ENCODE measurements at regions not wholly inside any gene's neighbourhood (a gene's known extent, or its start where the extent isn't known, plus 50 kb on each side); places are given as distances from the start of the nearest gene placed in this dataset.

DNA sequence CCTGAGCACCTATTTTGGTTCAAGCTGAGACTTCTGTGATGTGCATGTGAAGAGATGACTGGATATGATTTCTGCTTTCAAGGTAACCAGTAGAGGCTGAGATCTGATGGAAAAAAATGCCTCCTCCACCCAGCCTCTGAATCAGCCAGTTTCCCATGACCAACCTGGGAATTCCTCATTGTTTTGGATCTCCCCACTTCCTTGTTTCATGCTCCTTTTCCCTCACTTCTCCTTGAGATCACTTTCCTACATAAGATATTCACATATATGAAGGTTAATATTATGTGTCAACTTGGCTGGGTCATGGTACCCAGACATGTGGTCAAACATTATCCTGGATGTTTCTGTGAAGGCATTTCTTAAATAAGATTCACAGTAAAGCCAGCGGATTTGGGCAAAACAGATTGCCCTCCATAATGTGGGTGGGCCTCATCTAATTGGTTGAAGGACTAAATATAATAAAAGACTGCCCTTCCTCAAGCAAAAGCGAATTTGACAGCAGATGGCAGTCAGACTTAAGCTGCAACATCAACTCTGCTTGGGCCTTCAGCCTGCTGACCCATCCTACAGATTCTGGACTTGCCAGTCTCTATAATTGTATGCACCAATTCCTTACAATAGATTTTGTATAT lies 379.4 kb downstream of the TNS1 start:
- H3K9me3 ChIP-seq: no peaks in the 10 kb centered on the region
- H3K27ac ChIP-seq: no peak overlapping the region
- DNase-seq: no peak
- H3K4me3 ChIP-seq: no peak overlapping the region
- WGBS, 3 donors: 93 to 99% (median 95%) methylated on average over 2 of the region's 2 CpGs
- TF ChIP-seq, protein P1, sequence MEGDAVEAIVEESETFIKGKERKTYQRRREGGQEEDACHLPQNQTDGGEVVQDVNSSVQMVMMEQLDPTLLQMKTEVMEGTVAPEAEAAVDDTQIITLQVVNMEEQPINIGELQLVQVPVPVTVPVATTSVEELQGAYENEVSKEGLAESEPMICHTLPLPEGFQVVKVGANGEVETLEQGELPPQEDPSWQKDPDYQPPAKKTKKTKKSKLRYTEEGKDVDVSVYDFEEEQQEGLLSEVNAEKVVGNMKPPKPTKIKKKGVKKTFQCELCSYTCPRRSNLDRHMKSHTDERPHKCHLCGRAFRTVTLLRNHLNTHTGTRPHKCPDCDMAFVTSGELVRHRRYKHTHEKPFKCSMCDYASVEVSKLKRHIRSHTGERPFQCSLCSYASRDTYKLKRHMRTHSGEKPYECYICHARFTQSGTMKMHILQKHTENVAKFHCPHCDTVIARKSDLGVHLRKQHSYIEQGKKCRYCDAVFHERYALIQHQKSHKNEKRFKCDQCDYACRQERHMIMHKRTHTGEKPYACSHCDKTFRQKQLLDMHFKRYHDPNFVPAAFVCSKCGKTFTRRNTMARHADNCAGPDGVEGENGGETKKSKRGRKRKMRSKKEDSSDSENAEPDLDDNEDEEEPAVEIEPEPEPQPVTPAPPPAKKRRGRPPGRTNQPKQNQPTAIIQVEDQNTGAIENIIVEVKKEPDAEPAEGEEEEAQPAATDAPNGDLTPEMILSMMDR (IDR thresholded peaks at IDR 0.05): no peak
- peaks cover 5% of the 10 kb centered on the region for H3K4me1 ChIP-seq
- intact Hi-C loops (cut with DNase I): no loop called here
- ATAC-seq: no peak
- H3K27me3 ChIP-seq (ENCODE audit: insufficient read depth in 3 of 3, low read length in 2 of 3): no peaks in the 10 kb centered on the region
- no peaks in the 10 kb centered on the region for H3K36me3 ChIP-seq (ENCODE audit: insufficient read depth in 1 of 2, low read depth in 1 of 2)

DNA sequence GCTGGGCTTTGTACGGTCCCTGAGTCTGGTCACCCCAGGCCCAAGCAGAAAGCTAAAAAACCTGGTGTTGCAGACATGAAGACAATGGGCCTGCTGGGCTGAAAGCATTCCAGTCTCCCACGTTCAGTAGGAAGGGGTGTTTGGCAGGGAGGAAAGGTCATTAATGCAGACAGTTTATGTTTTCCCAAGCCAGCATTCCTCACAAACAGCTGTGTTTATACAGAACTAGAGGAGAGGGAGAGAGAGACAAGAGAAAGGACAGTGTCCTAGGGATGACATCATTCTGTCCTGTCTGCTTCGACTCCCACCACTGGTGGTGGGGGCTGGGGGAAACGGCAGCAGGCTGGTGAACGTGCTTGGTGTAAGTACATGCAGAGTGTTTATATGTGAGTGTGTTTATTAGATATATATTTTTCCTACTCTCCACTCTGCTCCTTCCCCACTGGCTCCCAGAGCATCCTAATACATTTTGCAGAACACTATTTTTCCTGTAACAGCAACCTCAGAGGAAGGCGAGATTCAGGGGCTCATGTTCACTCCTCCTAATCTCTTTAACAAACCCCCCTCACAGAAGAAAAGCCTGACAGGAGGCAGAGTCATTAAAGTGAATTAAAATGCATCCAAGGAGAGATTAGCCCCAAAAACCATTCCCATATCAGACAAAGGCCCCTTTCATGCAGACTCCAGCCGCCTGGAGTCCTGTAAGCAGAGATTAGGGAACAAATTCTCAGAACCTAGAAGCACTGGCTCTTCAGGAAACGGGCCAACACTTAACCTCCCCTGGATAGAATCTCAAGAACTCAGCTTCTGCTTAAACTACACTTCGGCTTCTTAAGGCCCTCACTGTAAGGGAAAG lies 380.4 kb downstream of the TNS1 start:
- Histone ChIP-seq H3K27me3 (ENCODE audit: insufficient read depth in 3 of 3, low read length in 2 of 3) (no peaks in the 10 kb centered on the region), H3K4me3 (no peak overlapping the region), H3K27ac (no peak overlapping the region), H3K9me3 (no peaks in the 10 kb centered on the region), H3K36me3 (ENCODE audit: insufficient read depth in 1 of 2, low read depth in 1 of 2) (no peaks in the 10 kb centered on the region), H3K4me1 (peaks cover 5% of the 10 kb centered on the region)
- 39 to 42% (median 42%) methylated on average over 9 of the region's 9 CpGs for WGBS, 3 donors
- ATAC-seq: peak in 2 of 4 donors; percentile 29 to 53
- intact Hi-C loops (cut with DNase I): no loop called here
- no peak for DNase-seq
- TF ChIP-seq, protein P1 (IDR thresholded peaks at IDR 0.05): no peak

DNA sequence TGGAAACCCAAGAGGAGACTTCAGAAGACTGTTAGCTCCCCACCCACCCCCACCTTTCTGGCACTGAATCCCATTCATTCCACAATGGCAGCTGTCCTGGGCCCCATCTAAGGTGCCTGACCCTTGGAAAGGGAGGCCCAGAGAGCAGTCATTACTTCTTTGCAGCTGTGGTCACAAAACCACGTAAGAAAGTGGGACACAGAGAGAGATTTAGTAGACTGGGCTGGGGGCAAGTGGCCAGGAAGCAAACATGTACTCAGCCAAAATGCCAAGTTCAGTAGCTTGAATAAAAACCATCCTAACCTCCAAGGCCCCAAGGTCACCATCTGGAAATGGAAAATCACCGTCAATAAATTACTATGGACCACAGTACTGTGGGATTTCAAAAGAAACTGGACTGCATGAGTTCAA lies 381.4 kb downstream of the TNS1 start:
- DNase-seq (no peak), ATAC-seq (no peak)
- peaks cover 14% of the 10 kb centered on the region for H3K4me1 ChIP-seq
- intact Hi-C loops (cut with DNase I): no loop called here
- H3K27ac ChIP-seq: no peak overlapping the region
- H3K36me3 ChIP-seq (ENCODE audit: insufficient read depth in 1 of 2, low read depth in 1 of 2): no peaks in the 10 kb centered on the region
- TF ChIP-seq, protein P1 (IDR thresholded peaks at IDR 0.05): no peak
- H3K9me3 ChIP-seq: no peaks in the 10 kb centered on the region
- WGBS, 3 donors: 56 to 61% (median 57%) methylated on average over 2 of the region's 2 CpGs
- H3K27me3 ChIP-seq (ENCODE audit: insufficient read depth in 3 of 3, low read length in 2 of 3): no peaks in the 10 kb centered on the region
- H3K4me3 ChIP-seq: no peak overlapping the region

DNA sequence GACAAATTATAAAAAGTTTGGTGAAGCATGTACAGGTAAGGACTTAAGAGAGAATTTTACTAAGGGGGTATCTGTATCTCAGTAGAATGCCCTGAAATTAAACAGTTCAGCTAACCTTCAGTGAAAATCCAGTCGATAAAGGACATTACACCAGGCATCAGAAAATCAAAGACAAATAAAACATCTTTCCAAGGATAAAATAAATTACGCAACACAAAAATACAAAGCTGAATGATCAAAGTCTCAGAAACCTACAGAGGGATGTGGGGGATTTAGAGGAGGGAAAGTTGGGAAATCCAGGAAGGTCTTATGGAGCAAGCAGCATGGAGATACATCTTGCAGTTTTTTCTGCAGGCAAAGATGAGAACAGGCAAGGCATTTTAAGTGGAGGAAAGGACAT lies 384.1 kb downstream of the TNS1 start:
- intact Hi-C loops (cut with DNase I): no loop called here
- Histone ChIP-seq H3K9me3 (no peaks in the 10 kb centered on the region), H3K27ac (no peak overlapping the region), H3K27me3 (ENCODE audit: insufficient read depth in 3 of 3, low read length in 2 of 3) (no peaks in the 10 kb centered on the region), H3K36me3 (ENCODE audit: insufficient read depth in 1 of 2, low read depth in 1 of 2) (no peaks in the 10 kb centered on the region), H3K4me1 (peaks cover 14% of the 10 kb centered on the region), H3K4me3 (no peak overlapping the region)
- TF ChIP-seq, protein P1 (IDR thresholded peaks at IDR 0.05): no peak
- WGBS, 3 donors: 95 to 99% (median 97%) methylated on average over 2 of the region's 2 CpGs
- DNase-seq: no peak
- no peak for ATAC-seq

Data from psoas muscle (tissue), 7 donors.